ENCODE measurements at regions not wholly inside any gene's neighbourhood (a gene's known extent, or its start where the extent isn't known, plus 50 kb on each side); places are given as distances from the start of the nearest gene placed in this dataset.

- CTCF ChIA-PET = no interaction called here
- BruUV-seq (replicated peaks) = no TSS peak
These were observed 121.0 kb upstream of the ARSJ start for GRCh38 chr4:114100288-114101031.

GRCh38 chr4:114103908-114104307 lies 124.5 kb upstream of the ARSJ start:
- BruUV-seq (replicated peaks) = no TSS peak
- Histone ChIP-seq H3K4me1 (ENCODE audit: insufficient read depth, low read length, poor library complexity, severe bottlenecking) (peaks cover 27% of the 10 kb centered on the region), H3K27ac (ENCODE audit: low read depth, low read length, poor library complexity, severe bottlenecking) (no peak overlapping the region), H3K27me3 (replicated peaks; ENCODE audit: insufficient read depth, low read depth, low read length, poor library complexity) (no peaks in the 10 kb centered on the region), H3K4me3 (ENCODE audit: low read depth, low read length, poor library complexity, severe bottlenecking) (no peak overlapping the region), H3K36me3 (ENCODE audit: insufficient read depth, low read length, poor library complexity, severe bottlenecking) (no peaks in the 10 kb centered on the region), H3K9me3 (ENCODE audit: low read depth, low read length, poor library complexity, severe bottlenecking) (no peaks in the 10 kb centered on the region)
- intact Hi-C loops (cut with micrococcal nuclease; ENCODE audit: unreplicated experiment) = no loop called here
- CTCF ChIA-PET = no interaction called here
- POLR2A ChIA-PET (ENCODE audit: low non-redundant PET) = no interaction called here
- DNase-seq (ENCODE audit: low spot score) = no peak
- TF ChIP-seq CTCF (conservative IDR thresholded peaks at IDR 0.05; ENCODE audit: low read depth, low read length) = no peak
- TF ChIP-seq EZH2 (IDR thresholded peaks at IDR 0.05; ENCODE audit: borderline replicate concordance, low read depth, low read length, poor library complexity, severe bottlenecking) = no peak

More at GRCh38 chr4:114100288-114101031, 121.0 kb upstream of the ARSJ start:
- no peak overlapping the region for H3K27ac ChIP-seq (ENCODE audit: low read depth, low read length, poor library complexity, severe bottlenecking)
- no peaks in the 10 kb centered on the region for H3K9me3 ChIP-seq (ENCODE audit: low read depth, low read length, poor library complexity, severe bottlenecking)
- no peaks in the 10 kb centered on the region for H3K27me3 ChIP-seq (replicated peaks; ENCODE audit: insufficient read depth, low read depth, low read length, poor library complexity)
- TF ChIP-seq CTCF (conservative IDR thresholded peaks at IDR 0.05; ENCODE audit: low read depth, low read length) (no peak), EZH2 (IDR thresholded peaks at IDR 0.05; ENCODE audit: borderline replicate concordance, low read depth, low read length, poor library complexity, severe bottlenecking) (no peak)
- H3K4me3 ChIP-seq (ENCODE audit: low read depth, low read length, poor library complexity, severe bottlenecking) = no peak overlapping the region
- H3K4me1 ChIP-seq (ENCODE audit: insufficient read depth, low read length, poor library complexity, severe bottlenecking) = peaks cover 22% of the 10 kb centered on the region
- POLR2A ChIA-PET (ENCODE audit: low non-redundant PET) = interaction anchor here (0.7 kb wide), 1 partner anchor 89 kb away, joined by 3 read pairs; no protein-coding TSS in a partner anchor
- intact Hi-C loops (cut with micrococcal nuclease; ENCODE audit: unreplicated experiment) = no loop called here
- peak; percentile 36 for DNase-seq (ENCODE audit: low spot score)
- no peaks in the 10 kb centered on the region for H3K36me3 ChIP-seq (ENCODE audit: insufficient read depth, low read length, poor library complexity, severe bottlenecking)

GRCh38 chr4:114108869-114109268 lies 129.4 kb upstream of the ARSJ start:
- no peaks in the 10 kb centered on the region for H3K27me3 ChIP-seq (replicated peaks; ENCODE audit: insufficient read depth, low read depth, low read length, poor library complexity)
- peak; percentile 39 for DNase-seq (ENCODE audit: low spot score)
- no peak for TF ChIP-seq EZH2 (IDR thresholded peaks at IDR 0.05; ENCODE audit: borderline replicate concordance, low read depth, low read length, poor library complexity, severe bottlenecking)
- TF ChIP-seq CTCF (conservative IDR thresholded peaks at IDR 0.05; ENCODE audit: low read depth, low read length) = 0 out of 2 replicates have a peak, but pooled peaks have one; percentile 14
- intact Hi-C loops (cut with micrococcal nuclease; ENCODE audit: unreplicated experiment) = no loop called here
- H3K36me3 ChIP-seq (ENCODE audit: insufficient read depth, low read length, poor library complexity, severe bottlenecking) = no peaks in the 10 kb centered on the region
- ChIA-PET POLR2A (ENCODE audit: low non-redundant PET) (interaction anchor here (0.6 kb wide), 1 partner anchor 766 kb away, joined by 3 read pairs; no protein-coding TSS in a partner anchor), CTCF (no interaction called here)
- no peak overlapping the region for H3K4me3 ChIP-seq (ENCODE audit: low read depth, low read length, poor library complexity, severe bottlenecking)
- H3K4me1 ChIP-seq (ENCODE audit: insufficient read depth, low read length, poor library complexity, severe bottlenecking) = peaks cover 9% of the 10 kb centered on the region
- no peaks in the 10 kb centered on the region for H3K9me3 ChIP-seq (ENCODE audit: low read depth, low read length, poor library complexity, severe bottlenecking)
- H3K27ac ChIP-seq (ENCODE audit: low read depth, low read length, poor library complexity, severe bottlenecking) = no peak overlapping the region
- no TSS peak for BruUV-seq (replicated peaks)
